HepG2 (cell line): ENCODE measurements at regions not wholly inside any gene's neighbourhood (a gene's known extent, or its start where the extent isn't known, plus 50 kb on each side); places are given as distances from the start of the nearest gene placed in this dataset.

ENCODE experiments used
- ATAC-seq: fragments of 200-7000 bp; cut with Tn5 transposase; 3 replicates; pipeline ENCODE4 v1.9.1; 2020; ENCODE audit warnings: mild to moderate bottlenecking, moderate library complexity
- BruUV-seq: library from RNA; stranded (reverse); fragments of 400-500 nt; replicated peaks from 2 replicates; lab custom pipeline; 2021; lab: Mats Ljungman, UMichigan
- CTCF ChIA-PET: fragments of 300-600 bp; formaldehyde crosslinking; extraction: SDS; loops from one replicate; lab custom pipeline; 2021; ENCODE audit warnings: low total read pairs, inconsistent platforms, low intra/inter-chr PET ratio; lab: Yijun Ruan, JAX
- POLR2A ChIA-PET: fragments of 350-600 bp; sonication (Branson Sonifier 250); formaldehyde crosslinking; loops from one replicate; lab custom pipeline; 2020; ENCODE audit warnings: antibody characterized with exemption, inconsistent platforms; lab: Yijun Ruan, JAX
- DNase-seq: peaks from one replicate; pipeline ENCODE4 v3.0.0-alpha.2; 2015; ENCODE audit warnings: low spot score
- FAIRE-seq: peaks from 3 replicates; lab custom pipeline; 2011; peaks lifted over from hg19 to GRCh38; lab: Jason Lieb, UNC
- H2AFZ ChIP-seq: one replicate; pipeline ENCODE4 v1.6.1; 2011; ENCODE audit warnings: low read length, inconsistent platforms
- H3K27ac ChIP-seq: fragments of 300-600 bp; 3 replicates; pipeline ENCODE4 v1.8.0; 2011; ENCODE audit warnings: mixed run types, mild to moderate bottlenecking, mixed read lengths, low read length, inconsistent platforms; ENCODE audit not compliant: insufficient read depth; ENCODE audit errors: extremely low read length
- H3K27me3 ChIP-seq, 2 experiments: fragments of 200-600 bp in 1 of 2; 2 replicates in 1 of 2; 3 replicates in 1 of 2; pipeline versions ENCODE4 v1.6.0 to v1.8.0; 2011; ENCODE audit warnings: low read length in 2 of 2, mild to moderate bottlenecking in 2 of 2, moderate library complexity in 2 of 2, inconsistent platforms in 1 of 2; ENCODE audit not compliant: insufficient read depth in 2 of 2, control insufficient read depth in 1 of 2
- H3K36me3 ChIP-seq, 2 experiments: fragments of 200-600 bp in 1 of 2; replicated peaks in 1 of 2; 2 replicates in 1 of 2; 3 replicates in 1 of 2; pipeline versions ENCODE4 v1.5.1 to v1.8.0; 2011; ENCODE audit warnings: low read length in 2 of 2, inconsistent platforms in 1 of 2; ENCODE audit not compliant: insufficient read depth in 2 of 2, control insufficient read depth in 1 of 2
- H3K4me1 ChIP-seq: 2 replicates; pipeline ENCODE4 v1.5.1; 2012; ENCODE audit warnings: low read length, inconsistent platforms; ENCODE audit not compliant: insufficient read depth
- H3K4me2 ChIP-seq: 2 replicates; pipeline ENCODE4 v1.6.0; 2011; ENCODE audit warnings: low read depth, low read length, inconsistent platforms
- H3K4me3 ChIP-seq, 3 experiments: fragments of 200-600 bp in 1 of 3; sonication (generic), shearing (Covaris generic) in 1 of 3; replicated peaks in 1 of 3; 2 replicates each; pipeline ENCODE4 v1.5.1; 2011 to 2016; ENCODE audit warnings: low read length in 3 of 3, inconsistent platforms in 2 of 3, low read depth in 2 of 3, mild to moderate bottlenecking in 2 of 3, control low read depth in 1 of 3, mixed read lengths in 1 of 3; ENCODE audit not compliant: insufficient read depth in 1 of 3
- H3K79me2 ChIP-seq: one replicate; pipeline ENCODE4 v1.6.1; 2011; ENCODE audit warnings: low read length, inconsistent platforms; ENCODE audit not compliant: insufficient read depth
- H3K9ac ChIP-seq: 2 replicates; pipeline ENCODE4 v1.6.0; 2011; ENCODE audit warnings: mild to moderate bottlenecking, low read depth, low read length, inconsistent platforms; ENCODE audit not compliant: insufficient read depth
- H3K9me3 ChIP-seq: 2 replicates; pipeline ENCODE4 v1.5.1; 2012; ENCODE audit warnings: mild to moderate bottlenecking, low read length
- H4K20me1 ChIP-seq: 2 replicates; pipeline ENCODE4 v1.6.0; 2011; ENCODE audit warnings: inconsistent platforms, mild to moderate bottlenecking, low read length, moderate library complexity; ENCODE audit not compliant: insufficient read depth
- EEA1 ChIP-seq: sonication (generic); formaldehyde crosslinking; IDR thresholded peaks from 2 replicates; pipeline ENCODE4 v1.5.1; 2020; ENCODE audit warnings: mild to moderate bottlenecking, missing genetic modification reagents, borderline replicate concordance
- EED ChIP-seq: sonication (generic); formaldehyde crosslinking; IDR thresholded peaks from 2 replicates; pipeline ENCODE4 v1.5.0; 2020; ENCODE audit warnings: mild to moderate bottlenecking, missing genetic modification reagents
- JUNB ChIP-seq: sonication (generic); formaldehyde crosslinking; IDR thresholded peaks from 2 replicates; pipeline ENCODE4 v1.8.0; 2022; ENCODE audit warnings: missing genetic modification reagents, mild to moderate bottlenecking, borderline replicate concordance
- NFKBIZ ChIP-seq: IDR thresholded peaks from 2 replicates; pipeline ENCODE4 v1.6.1; 2018; ENCODE audit warnings: missing genetic modification reagents, missing compliant biosample characterization
- NONO ChIP-seq, 2 experiments: fragments of 450-650 bp in 1 of 2; sonication (generic) in 1 of 2; formaldehyde crosslinking in 1 of 2; IDR thresholded peaks in 1 of 2; conservative IDR thresholded peaks in 1 of 2; 2 replicates each; pipeline versions ENCODE4 v1.6.1 to v1.8.0; 2017 to 2022; ENCODE audit warnings: mild to moderate bottlenecking in 1 of 2, missing genetic modification reagents in 1 of 2, moderate library complexity in 1 of 2
- RBAK ChIP-seq: sonication (generic); formaldehyde crosslinking; IDR thresholded peaks from 2 replicates; pipeline ENCODE4 v1.5.1; 2020; ENCODE audit warnings: mild to moderate bottlenecking, missing genetic modification reagents
- ZNF136 ChIP-seq: sonication (generic); formaldehyde crosslinking; IDR thresholded peaks from 2 replicates; pipeline ENCODE4 v1.8.1; 2022; ENCODE audit warnings: low read depth, mild to moderate bottlenecking, moderate library complexity, missing genetic modification reagents
- ZNF274 ChIP-seq: sonication (generic); formaldehyde crosslinking; IDR thresholded peaks from 2 replicates; pipeline ENCODE4 v1.5.1; 2020; ENCODE audit warnings: mild to moderate bottlenecking, missing genetic modification reagents
- ZNF570 ChIP-seq: sonication (generic); formaldehyde crosslinking; IDR thresholded peaks from 2 replicates; pipeline ENCODE4 v1.4.0; 2020; ENCODE audit warnings: mild to moderate bottlenecking, missing genetic modification reagents, borderline replicate concordance
- ZNF572 ChIP-seq: sonication (generic); formaldehyde crosslinking; IDR thresholded peaks from 2 replicates; pipeline ENCODE4 v1.5.1; 2020; ENCODE audit warnings: mild to moderate bottlenecking, missing genetic modification reagents
- ZNF709 ChIP-seq: sonication (generic); formaldehyde crosslinking; IDR thresholded peaks from 2 replicates; pipeline ENCODE4 v1.5.0; 2020; ENCODE audit warnings: mild to moderate bottlenecking, missing genetic modification reagents
- ZNF790 ChIP-seq: sonication (generic); formaldehyde crosslinking; IDR thresholded peaks from 2 replicates; pipeline ENCODE4 v1.8.0; 2022; ENCODE audit warnings: missing genetic modification reagents, mild to moderate bottlenecking, borderline replicate concordance
- WGBS: methylation state at CpG from one replicate; pipeline ENCODE4 v1.1.6; 2017; ENCODE audit warnings: low lambda C conversion rate; 5-methylcytosine and 5-hydroxymethylcytosine counted together
- in situ Hi-C: cut with HindIII; loops from 2 replicates; pipeline ENCODE4 v1.10.0; 2017; ENCODE audit warnings: low pct_unique_long_range_greater_than_20kb; ENCODE audit not compliant: extremely low pct_ligation_motif_present
- intact Hi-C: fragments of 100-400 bp; cut with micrococcal nuclease; formaldehyde crosslinking; loops from one replicate; pipeline ENCODE4 v1.10.0; 2022; ENCODE audit not compliant: unreplicated experiment
- TF ChIP-seq, protein P1 (sequence below): sonication (generic); formaldehyde crosslinking; IDR thresholded peaks from 2 replicates; pipeline ENCODE4 v1.4.0; 2020; ENCODE audit warnings: missing genetic modification reagents
- TF ChIP-seq, protein P2 (sequence below): sonication (generic); formaldehyde crosslinking; IDR thresholded peaks from 2 replicates; pipeline ENCODE4 v1.4.0; 2020; ENCODE audit warnings: missing genetic modification reagents
- TF ChIP-seq, protein P3 (sequence below): sonication (generic); formaldehyde crosslinking; IDR thresholded peaks from 2 replicates; pipeline ENCODE4 v1.5.0; 2020; ENCODE audit warnings: missing genetic modification reagents
- TF ChIP-seq, protein P4 (sequence below): IDR thresholded peaks from 2 replicates; pipeline ENCODE4 v1.6.1; 2016; ENCODE audit warnings: mild to moderate bottlenecking
- TF ChIP-seq, protein P5 (sequence below): sonication (generic); formaldehyde crosslinking; IDR thresholded peaks from 2 replicates; pipeline ENCODE4 v1.5.1; 2020; ENCODE audit warnings: mild to moderate bottlenecking, missing genetic modification reagents

DNA sequence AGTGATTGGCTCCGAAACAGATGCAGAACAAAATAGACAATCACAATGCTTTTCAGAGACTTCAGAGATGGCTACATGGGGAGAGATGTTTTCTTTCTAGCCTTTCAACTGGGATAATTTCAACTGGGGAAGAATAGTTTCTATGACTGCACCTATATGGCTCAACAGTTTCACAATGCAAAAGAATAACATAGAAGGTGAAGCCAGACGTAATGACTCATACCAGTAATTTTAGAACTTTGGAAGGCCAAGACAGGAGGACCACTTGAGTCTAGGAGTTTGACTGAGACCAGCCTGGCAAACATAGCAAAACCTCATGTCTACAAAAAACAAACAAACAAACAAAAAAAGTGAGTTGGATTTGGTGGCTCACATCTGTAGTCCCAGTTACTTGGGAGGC, 180.2 kb upstream of the CHL1 start:
- H4K20me1 ChIP-seq = no peaks in the 10 kb centered on the region
- ChIA-PET CTCF (no interaction called here), POLR2A (no interaction called here)
- no TSS peak for BruUV-seq
- no peak overlapping the region for H3K4me3 ChIP-seq
- no peak overlapping the region for H3K4me2 ChIP-seq
- intact Hi-C loops (no loop called here), in situ Hi-C loops (no loop called here)
- no peaks in the 10 kb centered on the region for H3K27me3 ChIP-seq
- no peaks in the 10 kb centered on the region for H3K36me3 ChIP-seq
- 7% methylated on average over 2 of the region's 2 CpGs for WGBS
- no peaks in the 10 kb centered on the region for H3K79me2 ChIP-seq
- H2AFZ ChIP-seq = no peak overlapping the region
- no peak for FAIRE-seq
- no peaks in the 10 kb centered on the region for H3K9me3 ChIP-seq
- no peak for DNase-seq
- H3K4me1 ChIP-seq = no peaks in the 10 kb centered on the region
- no peak overlapping the region for H3K9ac ChIP-seq
- no peak overlapping the region for H3K27ac ChIP-seq
- ATAC-seq = no peak
- TF ChIP-seq EEA1 (CRISPR knock-in tag) (no peak), NONO (IDR thresholded peaks at IDR 0.05) (no peak), NONO (CRISPR knock-in tag; conservative IDR thresholded peaks at IDR 0.05) (no peak), ZNF570 (CRISPR knock-in tag) (no peak), NFKBIZ (no peak), ZNF274 (CRISPR knock-in tag) (no peak), ZNF790 (CRISPR knock-in tag) (no peak), EED (CRISPR knock-in tag) (no peak), JUNB (CRISPR knock-in tag) (no peak), ZNF572 (no peak), ZNF709 (CRISPR knock-in tag) (no peak), RBAK (no peak), ZNF136 (CRISPR knock-in tag) (no peak)
- TF ChIP-seq, protein P1, sequence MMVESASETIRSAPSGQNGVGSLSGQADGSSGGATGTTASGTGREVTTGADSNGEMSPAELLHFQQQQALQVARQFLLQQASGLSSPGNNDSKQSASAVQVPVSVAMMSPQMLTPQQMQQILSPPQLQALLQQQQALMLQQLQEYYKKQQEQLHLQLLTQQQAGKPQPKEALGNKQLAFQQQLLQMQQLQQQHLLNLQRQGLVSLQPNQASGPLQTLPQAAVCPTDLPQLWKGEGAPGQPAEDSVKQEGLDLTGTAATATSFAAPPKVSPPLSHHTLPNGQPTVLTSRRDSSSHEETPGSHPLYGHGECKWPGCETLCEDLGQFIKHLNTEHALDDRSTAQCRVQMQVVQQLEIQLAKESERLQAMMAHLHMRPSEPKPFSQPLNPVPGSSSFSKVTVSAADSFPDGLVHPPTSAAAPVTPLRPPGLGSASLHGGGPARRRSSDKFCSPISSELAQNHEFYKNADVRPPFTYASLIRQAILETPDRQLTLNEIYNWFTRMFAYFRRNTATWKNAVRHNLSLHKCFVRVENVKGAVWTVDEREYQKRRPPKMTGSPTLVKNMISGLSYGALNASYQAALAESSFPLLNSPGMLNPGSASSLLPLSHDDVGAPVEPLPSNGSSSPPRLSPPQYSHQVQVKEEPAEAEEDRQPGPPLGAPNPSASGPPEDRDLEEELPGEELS = no peak
- TF ChIP-seq, protein P2, sequence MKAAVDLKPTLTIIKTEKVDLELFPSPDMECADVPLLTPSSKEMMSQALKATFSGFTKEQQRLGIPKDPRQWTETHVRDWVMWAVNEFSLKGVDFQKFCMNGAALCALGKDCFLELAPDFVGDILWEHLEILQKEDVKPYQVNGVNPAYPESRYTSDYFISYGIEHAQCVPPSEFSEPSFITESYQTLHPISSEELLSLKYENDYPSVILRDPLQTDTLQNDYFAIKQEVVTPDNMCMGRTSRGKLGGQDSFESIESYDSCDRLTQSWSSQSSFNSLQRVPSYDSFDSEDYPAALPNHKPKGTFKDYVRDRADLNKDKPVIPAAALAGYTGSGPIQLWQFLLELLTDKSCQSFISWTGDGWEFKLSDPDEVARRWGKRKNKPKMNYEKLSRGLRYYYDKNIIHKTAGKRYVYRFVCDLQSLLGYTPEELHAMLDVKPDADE = no peak
- TF ChIP-seq, protein P3, sequence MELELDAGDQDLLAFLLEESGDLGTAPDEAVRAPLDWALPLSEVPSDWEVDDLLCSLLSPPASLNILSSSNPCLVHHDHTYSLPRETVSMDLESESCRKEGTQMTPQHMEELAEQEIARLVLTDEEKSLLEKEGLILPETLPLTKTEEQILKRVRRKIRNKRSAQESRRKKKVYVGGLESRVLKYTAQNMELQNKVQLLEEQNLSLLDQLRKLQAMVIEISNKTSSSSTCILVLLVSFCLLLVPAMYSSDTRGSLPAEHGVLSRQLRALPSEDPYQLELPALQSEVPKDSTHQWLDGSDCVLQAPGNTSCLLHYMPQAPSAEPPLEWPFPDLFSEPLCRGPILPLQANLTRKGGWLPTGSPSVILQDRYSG (CRISPR knock-in tag) = no peak
- TF ChIP-seq, protein P4, sequence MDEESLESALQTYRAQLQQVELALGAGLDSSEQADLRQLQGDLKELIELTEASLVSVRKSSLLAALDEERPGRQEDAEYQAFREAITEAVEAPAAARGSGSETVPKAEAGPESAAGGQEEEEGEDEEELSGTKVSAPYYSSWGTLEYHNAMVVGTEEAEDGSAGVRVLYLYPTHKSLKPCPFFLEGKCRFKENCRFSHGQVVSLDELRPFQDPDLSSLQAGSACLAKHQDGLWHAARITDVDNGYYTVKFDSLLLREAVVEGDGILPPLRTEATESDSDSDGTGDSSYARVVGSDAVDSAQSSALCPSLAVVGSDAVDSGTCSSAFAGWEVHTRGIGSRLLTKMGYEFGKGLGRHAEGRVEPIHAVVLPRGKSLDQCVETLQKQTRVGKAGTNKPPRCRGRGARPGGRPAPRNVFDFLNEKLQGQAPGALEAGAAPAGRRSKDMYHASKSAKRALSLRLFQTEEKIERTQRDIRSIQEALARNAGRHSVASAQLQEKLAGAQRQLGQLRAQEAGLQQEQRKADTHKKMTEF (CRISPR knock-in tag) = no peak
- TF ChIP-seq, protein P5, sequence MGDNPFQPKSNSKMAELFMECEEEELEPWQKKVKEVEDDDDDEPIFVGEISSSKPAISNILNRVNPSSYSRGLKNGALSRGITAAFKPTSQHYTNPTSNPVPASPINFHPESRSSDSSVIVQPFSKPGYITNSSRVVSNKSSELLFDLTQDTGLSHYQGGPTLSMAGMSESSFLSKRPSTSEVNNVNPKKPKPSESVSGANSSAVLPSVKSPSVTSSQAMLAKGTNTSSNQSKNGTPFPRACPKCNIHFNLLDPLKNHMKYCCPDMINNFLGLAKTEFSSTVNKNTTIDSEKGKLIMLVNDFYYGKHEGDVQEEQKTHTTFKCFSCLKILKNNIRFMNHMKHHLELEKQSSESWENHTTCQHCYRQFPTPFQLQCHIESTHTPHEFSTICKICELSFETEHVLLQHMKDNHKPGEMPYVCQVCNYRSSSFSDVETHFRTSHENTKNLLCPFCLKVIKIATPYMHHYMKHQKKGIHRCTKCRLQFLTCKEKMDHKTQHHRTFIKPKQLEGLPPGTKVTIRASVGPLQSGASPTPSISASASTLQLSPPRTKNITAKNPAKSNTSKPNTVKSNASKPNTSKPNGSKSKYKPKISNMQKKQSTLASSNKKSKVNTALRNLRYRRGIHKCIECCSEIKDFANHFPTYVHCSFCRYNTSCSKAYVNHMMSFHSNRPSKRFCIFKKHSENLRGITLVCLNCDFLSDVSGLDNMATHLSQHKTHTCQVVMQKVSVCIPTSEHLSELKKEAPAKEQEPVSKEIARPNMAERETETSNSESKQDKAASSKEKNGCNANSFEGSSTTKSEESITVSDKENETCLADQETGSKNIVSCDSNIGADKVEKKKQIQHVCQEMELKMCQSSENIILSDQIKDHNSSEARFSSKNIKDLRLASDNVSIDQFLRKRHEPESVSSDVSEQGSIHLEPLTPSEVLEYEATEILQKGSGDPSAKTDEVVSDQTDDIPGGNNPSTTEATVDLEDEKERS (CRISPR knock-in tag) = no peak
